HG03342 (cell line): ENCODE measurements at regions not wholly inside any gene's neighbourhood (a gene's known extent, or its start where the extent isn't known, plus 50 kb on each side); places are given as distances from the start of the nearest gene placed in this dataset.
"Not testable (repeated sequence)": the region's sequence is repeated elsewhere in the genome, so short reads cannot be mapped to it uniquely, and the experiment has no call there.

ENCODE experiments used
- ATAC-seq: cut with Tn5 transposase; IDR thresholded peaks from one replicate; pipeline ENCODE4 v1.9.1; 2021; ENCODE audit warnings: mild to moderate bottlenecking, moderate library complexity; ENCODE audit not compliant: unreplicated experiment

DNA sequence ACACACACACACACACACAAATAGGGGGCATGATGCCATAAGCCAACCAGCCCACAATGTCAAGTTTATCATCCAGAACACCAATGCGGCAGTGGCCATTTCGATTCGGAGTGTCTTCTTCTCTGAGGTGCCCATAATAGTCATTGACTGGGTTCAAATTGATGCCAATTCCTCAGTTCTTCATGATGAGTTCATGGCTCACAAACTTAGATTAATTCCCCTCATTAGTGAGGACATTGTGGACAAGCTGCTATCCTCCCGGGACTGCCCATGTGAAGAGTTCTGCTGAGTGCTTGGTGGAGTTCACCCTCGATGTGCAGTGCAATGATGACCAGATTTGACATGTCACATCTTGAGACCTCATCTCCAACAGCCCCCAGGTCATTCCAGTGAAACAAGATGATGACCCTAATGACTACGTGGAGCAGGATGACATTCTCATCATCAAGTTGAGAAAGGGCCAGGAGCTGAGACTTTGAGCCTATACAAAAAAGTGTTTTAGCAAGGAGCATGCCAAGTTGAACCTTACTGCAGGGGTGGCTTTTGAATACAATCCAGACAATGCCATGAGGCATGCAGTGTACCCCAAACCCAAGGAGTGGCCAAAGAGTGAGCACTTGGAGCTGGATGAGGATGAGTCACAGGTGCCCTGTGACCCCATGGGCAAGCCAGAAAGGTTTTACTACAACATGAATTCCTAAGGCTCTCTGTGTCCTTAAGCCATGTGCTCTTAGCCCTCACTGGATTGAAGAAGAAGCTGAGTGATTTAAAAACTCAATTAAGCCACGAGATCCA is 211.6 kb upstream of the SAMSN1 start:
- ATAC-seq = no peak

DNA sequence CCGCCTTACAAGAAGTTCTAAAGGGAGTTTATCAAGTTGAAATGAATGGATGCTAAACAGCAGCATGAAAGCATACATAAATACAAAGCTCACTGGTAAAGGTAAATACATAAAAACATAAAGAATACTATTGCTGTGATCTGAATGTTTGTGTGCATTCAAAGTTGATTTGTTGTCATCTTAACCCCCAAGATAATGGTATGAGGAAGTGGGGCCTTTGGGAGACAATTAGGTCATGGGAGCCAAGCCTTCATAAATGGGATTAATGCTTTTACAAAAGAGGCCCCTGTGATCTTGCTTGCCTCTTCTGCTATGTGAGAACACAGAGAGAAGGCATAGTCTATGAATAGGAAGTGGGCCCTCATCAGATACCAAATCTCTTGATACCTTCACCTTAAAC is 209.0 kb upstream of the SAMSN1 start:
- no peak for ATAC-seq

DNA sequence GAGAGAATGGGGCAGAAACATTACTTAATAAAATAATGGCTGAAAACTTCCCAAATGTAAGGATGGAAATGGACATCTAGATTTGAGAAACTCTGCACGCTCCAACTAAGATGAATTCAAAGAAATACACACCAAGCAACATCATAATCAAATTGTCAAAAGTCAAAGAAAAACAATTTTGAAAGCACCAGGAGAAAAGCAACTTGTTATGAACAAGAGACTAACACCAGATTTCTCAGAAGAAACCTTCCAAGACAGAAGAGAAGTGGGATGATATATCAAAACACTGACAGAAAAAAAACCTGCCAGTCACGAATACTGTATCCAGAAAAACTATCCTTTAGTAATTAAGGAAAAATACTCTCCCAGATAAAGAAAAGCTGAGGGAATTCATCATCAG is 208.6 kb upstream of the SAMSN1 start:
- no peak for ATAC-seq

DNA sequence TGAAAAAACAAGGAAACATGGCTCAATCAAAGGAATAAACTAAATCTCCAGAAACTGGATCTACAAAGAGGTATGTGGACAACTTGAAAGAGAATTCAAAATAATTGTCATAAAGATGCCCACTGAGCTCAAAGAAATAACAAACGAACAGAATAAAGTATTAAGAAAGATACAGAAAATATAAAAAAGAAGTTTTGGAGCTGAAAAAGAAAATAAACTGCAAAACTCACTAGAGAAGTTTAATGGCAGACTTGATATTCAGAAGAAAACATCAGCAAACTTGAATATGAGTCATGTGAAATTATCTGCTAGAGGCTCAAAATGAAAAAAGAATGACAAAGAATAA is 208.1 kb upstream of the SAMSN1 start:
- no peak for ATAC-seq

DNA sequence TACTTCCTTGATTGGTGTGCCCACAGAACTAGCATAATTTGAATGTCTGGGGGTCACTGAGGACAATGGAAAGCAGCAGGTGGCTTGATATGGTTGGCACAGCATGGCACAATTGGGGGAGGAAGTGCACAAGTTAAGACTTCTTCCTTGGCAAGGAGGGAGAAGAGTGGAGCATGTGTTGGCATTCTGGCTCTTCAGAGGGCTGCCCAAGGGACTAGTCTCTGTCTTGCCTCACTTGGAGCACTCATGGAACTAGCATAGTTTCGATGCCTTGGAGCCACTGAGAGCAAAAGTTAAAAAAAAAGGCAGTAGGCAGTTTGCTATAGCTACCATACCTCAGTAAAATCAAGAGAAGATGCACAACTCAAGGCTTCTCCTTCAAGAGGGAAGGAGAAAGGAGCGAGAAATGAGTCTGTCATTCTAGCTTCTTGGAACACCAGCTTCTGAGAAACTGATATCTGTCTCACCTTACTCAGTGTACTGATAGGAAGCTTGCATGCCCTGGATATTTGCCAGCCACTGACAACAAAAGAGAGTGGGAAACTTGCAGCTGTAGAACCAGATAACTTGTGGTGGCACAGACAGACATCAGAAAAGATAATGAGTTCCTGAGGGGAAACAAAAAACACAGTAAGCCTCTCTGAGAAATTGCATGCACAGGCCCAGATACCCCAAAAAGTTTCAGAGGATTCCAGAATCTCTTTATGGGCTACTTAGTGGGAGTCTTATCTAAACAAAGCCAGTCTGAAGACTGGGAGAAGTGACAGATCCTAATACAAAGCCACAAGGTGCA is 207.5 kb upstream of the SAMSN1 start:
- no peak for ATAC-seq

DNA sequence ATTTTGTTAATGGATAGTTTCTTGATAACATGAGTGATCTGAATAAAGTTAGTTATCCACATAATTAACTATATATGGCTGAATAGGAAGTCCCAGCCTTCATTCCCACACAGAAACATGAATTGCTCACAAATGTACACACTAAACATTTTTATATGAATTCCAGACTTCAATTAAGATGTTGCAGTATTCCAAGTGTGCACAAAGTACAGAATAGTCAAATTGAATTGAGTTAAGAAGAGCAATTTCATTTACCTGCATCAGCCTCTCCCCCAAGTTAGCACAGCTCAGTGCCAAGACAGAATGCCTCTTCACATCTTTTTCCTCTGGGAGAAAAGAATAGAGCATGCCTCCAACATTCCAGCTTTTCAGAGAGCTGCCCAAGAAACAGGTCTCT is 207.0 kb upstream of the SAMSN1 start:
- ATAC-seq = no peak

DNA sequence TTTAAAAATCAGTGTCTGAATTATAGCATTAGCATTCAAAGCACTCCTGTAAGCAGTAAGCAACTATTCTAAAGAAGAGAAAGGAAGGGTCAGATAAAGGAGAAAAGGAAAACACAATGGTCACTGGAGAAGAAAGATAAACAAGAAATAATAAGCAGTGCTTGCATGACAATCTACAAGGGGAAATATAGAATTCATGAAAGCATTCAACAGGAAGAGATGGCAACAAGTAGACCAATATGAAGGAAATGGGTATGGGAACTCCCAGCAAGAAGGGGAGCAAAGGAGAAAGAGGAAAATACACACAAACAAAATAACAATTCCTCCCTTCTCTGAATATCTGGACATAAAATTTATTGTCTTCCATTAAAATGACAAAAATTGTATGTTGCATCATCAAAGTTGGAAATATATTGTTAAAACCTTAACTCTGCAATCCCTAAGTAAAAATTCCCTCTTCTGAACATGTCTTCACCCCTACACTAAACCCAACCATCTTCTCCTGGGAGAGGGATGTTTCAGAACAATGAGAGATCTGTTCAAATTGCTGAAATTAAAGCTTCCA is 206.3 kb upstream of the SAMSN1 start:
- ATAC-seq = no peak

DNA sequence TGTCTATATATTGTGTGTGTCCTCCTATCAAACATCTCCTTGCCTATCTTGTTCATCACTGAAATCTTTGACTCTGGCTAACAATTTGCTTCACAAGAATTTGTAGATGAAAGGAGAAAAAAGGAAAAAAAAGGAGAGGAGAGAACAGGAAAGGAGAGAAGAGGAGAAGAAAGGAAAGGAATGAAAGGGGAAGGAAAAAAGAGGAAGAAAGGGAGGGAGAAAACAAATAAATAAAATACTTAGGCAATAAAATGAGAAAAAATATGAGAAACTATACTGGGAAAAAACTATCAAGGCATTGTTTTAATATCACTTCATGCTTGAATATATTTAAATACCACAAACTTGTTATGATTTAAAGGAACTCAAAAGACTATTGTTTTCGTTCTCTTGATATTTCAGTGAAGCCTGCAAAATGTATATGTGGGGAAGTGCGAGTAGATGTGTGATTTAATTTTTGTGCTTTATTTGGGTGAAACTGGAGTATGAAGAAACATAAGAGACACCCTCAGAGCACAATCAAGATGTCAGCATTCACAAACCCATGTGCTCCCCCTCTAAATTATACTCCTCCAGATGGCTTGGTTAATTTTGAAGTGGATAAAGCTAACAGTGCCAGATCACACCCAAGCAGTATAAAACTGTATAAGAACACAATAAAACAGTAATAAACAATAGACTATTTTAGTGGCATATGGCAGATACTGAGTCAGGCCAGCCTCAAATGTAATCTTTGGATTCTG is 205.7 kb upstream of the SAMSN1 start:
- ATAC-seq = no peak

DNA sequence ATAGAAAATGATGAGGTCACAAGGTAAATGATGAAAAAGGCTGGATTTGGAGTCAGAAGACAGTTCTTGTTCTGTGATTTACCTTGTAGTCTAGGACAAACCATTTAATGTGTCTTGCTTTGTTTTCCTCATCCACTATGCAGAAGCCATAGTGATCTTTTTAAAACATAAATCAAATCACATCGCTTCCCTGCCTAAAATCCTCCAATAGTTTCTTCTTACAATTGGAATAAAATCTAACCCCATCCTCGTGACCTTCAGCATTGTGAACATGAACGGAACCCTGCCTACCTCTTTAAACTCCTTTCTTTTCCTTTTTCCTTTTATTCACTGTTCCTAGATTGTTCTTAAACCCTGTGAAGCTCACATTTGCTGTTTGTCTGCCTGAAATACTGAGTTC is 204.9 kb upstream of the SAMSN1 start:
- no peak for ATAC-seq

DNA sequence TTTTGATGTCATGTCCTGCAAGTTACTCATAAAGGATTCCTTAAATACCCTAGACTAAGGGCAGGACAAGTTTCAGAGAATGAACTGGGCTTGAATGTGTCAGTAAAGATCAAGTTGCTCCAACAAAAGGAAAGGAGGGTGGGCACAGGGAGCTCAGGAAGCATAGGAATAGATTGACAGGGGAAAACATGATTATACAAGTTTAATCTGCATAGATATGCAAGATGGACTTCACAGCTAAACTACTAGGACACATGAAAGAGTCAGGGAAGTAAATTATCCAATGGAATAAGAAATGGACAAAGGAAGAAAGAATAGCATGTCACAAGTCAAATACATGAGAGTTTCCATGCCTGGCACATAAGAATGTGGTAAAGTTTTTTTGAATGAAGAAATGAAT is 203.9 kb upstream of the SAMSN1 start:
- ATAC-seq = no peak

DNA sequence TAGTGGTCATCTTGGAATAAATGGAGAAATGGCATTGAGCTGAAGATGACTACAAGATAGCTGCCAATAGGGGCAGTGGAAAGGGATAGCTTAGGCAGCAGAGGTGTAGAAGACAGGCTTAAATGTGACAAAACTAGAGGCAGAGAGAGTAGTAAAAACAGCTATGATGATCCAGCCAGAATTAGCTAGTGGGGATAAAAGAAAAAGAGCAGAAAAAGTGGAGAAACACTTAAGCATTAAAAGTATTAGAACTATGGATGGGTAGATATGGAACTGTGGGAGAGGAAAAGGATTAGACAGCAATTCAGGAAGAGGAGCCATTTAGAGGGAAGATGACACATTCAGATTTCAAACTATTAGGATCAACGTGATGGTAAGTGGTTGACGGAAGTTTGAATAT is 202.5 kb upstream of the SAMSN1 start:
- ATAC-seq = no peak

DNA sequence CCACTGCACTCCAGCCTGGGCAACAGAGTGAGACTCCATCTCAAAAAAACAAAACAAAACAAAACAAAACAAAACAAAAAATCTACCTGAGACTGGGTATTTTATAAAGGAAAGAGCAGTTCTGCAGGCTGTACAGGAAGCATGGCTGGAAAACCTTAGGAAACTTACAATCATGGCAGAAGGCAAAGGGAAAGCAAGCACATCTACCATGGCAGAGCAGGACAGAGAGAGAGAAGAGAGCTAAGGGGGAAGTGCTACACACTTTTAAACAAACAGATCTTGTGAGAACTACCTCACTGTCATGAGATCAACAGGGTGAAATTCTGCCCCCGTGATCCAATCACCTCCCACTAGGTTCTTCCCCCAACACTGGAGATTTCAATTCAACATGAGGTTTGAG is 198.3 kb upstream of the SAMSN1 start:
- no peak for ATAC-seq

DNA sequence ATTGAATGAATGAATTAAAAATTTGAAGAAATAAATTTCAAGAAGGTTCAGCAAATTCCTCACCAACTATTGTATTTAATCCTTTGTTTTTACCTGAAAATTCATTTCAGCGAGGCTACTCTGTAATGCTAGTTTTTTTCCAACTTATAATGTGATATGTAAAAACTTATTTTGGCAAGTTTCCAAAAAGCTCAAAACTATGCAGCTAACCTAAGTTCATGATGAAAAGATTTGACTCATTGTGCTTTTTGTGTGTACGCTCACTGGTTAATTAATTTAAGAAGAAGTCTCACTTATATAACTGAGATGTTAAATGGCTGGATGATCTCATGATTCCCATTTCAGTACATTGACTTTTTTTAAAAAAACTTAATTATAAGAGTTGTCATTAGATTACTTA is 196.0 kb upstream of the SAMSN1 start:
- ATAC-seq = no peak

DNA sequence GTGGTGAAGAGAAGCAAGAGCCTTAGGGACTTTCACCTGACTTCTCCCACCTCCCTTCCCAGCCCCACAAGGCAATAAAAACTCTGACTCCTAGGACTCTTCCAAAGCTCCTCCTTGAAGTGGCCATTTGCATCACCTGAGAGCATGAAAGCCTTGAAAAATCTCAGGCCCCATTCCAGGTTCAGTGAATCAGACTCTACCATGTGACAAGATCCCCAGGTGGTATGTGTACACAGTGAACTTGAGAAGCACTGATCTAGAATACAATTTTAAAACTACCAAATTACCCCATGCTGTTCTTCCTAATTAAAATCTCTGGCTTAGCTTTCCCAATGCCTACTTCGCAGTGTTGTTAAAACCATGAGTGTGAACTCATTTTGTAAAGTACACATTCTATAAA is 195.1 kb upstream of the SAMSN1 start:
- no peak for ATAC-seq

DNA sequence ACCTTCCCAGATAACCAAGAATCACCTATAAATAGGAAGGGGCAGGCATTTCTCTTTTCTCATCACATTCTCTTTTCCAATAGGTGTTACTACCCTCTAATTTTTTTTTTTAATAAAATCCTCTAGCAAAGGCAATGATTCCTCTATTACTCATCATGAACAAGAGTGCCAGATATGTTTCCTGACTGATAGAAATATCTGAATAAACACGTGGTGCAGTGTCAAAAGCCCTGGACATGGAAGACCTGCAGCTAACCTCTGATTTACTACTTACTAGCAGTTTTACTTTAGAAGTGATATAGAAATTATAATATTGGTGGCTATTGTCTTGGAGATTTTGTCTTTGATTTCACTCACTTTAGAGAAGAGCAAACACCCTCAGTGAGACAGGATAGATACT is 194.6 kb upstream of the SAMSN1 start:
- ATAC-seq = no peak

DNA sequence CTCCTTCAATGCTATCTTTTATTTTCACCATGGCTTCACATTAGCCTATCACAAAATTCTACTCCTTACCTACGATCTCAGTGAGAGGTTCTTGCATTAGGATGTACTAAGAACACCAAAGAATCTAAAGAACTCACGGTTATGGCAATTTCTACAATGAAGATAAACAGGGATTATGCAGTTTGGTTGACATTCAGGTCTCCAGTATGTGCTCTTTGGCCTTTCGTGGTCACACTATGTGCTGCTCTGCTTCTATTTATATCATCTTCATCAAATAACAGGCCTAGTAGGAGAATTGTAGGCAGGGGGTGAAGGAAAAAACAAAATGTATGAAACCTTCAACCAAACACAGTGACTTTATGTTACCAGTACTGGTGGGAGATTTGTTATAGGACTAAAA is 194.0 kb upstream of the SAMSN1 start:
- no peak for ATAC-seq

DNA sequence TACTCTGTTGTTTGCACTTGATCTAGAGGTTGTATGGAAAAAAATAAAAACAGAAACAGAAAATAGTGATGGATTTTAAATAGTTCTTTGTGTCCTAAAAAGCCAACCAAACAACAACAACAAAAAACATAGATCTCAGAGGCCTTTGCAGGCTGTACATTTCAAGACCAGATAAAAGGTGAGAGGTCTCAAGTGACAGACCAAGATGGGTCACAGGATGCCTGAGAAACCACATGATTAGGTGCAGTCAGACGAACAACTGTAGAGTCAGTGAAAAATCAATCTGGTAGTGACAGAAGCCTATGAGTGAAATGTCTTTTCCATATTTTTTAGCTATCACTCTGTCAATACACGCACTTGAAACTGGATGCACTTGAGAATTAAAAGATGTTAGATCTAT is 193.5 kb upstream of the SAMSN1 start:
- no peak for ATAC-seq

DNA sequence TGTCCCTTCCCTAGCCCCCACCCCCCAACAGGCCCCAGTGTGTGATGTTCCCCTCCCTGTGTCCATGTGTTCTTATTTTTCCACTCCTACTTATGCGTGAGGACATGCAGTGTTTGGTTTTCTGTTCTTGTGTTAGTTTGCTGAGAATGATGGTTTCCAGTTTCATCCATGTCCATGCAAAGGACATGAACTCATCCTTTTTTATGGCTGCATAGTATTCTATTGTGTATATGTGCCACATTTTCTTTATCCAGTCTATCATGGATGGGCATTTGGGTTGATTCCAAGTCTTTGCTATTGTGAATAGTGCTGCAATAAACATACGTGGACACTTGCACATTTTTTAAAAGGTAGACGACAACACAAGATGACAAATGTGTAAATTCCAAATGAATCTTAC is 192.5 kb upstream of the SAMSN1 start:
- ATAC-seq = not testable (repeated sequence)

DNA sequence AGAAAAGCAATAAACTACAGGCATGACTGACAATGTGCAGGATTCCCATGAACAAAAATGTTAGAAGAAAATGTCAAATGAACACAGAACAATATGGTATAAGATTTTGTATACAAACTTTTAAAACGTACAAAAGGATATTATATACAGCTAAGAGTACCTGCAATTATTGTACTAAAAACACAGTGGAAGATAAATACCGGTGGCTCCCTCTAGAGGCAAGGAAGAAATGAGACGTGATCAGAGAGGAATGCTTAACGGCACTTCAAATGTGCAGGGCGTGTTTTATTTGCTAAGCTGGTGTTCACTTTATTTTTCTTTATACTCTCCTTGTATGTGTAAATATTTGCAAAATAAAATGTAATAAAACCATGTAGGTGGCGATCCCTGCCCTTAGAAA is 191.8 kb upstream of the SAMSN1 start:
- no peak for ATAC-seq

DNA sequence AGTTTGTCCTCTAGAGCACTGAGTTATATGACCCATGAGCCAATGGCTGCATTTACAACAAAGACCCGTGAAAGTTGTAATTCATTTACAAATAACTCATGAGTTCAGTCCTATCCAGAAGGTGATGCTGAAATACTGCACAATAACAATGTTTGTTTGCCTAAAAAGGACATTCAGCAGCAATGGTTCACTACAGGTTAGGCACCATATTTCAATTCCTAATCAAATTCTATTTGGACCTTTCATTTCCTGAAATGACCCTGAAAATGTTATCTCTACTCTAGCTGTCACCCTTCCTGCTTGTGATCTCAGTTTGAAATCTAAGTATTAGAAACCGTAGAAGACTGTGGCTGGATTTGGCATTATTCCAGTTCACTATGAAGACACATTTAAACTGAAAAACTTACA is 191.2 kb upstream of the SAMSN1 start:
- ATAC-seq = no peak

DNA sequence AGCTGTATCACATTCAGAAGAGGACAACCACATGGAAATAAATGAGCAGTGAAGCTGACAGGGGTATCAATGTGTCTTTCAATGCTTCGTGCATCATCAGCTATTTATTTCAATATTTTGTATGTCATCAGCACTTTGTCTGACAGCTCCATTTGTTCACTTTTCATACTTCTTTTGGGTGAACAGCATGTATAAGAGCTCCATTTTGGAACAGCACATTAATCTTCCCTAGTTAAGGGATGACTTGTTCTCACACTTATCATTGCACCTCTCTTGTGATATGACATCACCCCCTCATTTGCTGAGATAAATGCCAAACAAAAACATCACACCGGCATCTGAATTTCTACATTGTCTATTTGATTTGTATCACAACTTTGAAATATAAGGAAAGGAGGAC is 190.6 kb upstream of the SAMSN1 start:
- ATAC-seq = no peak

DNA sequence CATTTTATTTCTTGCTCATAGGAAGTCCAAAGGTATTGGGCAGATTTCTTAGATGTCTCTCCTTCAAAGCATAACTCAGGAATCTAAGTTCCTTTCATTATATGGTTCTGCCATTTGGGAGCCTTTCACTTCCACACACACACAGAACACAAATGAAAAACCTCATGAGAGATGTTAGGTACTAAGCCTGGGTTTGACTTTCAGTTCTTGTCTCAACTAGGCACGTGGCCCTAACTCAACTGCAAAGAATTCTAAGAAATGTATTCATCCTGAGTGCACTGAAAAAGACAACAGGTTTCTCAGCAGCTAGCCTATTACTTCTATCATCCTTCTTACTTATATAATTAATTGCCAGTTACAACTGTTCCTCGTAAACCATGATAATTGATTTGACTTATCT is 190.0 kb upstream of the SAMSN1 start:
- ATAC-seq = peak; percentile 64
